Renal pelvis (tissue), 1 donor: ENCODE measurements at regions not wholly inside any gene's neighbourhood (a gene's known extent, or its start where the extent isn't known, plus 50 kb on each side); places are given as distances from the start of the nearest gene placed in this dataset.

ENCODE experiments used
- DNase-seq: peaks from one replicate; pipeline ENCODE4 v3.0.0-alpha.2; 2013

DNA sequence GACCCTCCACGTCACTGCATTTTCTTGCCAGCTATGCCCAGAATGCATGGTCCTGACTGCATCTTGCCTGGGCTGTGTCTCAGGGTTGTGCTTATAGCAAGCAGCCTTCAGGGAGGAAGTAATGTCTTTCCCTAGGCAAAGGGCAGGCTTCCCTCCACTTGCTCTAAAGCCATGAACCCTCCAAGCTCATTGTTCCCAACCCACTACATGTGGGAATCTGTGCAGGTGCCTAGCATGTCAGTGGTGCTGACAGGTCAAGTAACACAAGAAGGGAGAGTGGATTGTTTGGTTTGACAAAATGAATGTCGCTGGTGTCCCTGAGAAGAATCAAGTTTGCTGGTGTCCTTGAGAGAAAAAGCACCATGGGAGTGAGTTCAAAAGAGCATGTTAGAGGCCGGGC lies 53.9 kb upstream of the UCN3 start:
- DNase-seq: no peak

DNA sequence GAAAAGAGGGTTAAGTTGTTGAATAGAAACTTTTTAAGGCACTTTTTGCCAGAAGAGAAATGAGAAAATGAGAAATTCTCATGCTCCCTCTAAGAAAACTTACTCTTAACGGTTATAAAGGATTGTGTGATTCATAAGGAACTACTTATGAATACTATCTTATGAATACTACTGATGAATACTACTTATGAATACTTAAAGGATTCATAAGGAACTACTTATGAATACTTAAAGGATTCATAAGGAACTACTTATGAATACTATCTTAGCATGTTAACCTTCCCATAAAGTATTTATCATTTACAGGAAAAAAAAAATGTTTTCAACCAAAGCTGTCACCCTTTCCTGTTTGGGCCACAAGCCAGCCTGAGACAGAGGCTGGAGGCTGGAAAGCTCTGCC lies 53.1 kb upstream of the UCN3 start:
- no peak for DNase-seq

DNA sequence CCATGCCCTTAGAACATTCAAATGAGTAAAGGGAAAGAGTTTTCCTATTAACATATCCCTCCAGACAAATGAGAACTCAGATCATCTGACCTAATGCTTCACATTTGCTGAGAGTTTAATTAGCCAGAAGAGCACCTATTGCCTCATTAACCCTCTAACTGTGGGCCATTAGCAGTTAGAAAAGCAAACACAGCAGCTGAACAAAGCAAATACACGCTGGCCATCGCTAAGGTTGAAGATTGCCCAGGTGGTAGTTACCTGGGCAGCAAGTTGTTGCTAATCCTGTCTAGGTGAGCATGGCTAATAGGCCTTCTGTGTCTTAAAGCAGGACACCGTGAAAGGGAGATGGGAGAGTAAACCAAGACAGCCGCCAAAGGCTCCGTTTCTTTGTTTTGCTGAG lies 49.9 kb upstream of the UCN3 start:
- peak; percentile 7 for DNase-seq
